ENCODE measurements at regions not wholly inside any gene's neighbourhood (a gene's known extent, or its start where the extent isn't known, plus 50 kb on each side); places are given as distances from the start of the nearest gene placed in this dataset.
"Not testable (repeated sequence)": the region's sequence is repeated elsewhere in the genome, so short reads cannot be mapped to it uniquely, and the experiment has no call there.

DNA sequence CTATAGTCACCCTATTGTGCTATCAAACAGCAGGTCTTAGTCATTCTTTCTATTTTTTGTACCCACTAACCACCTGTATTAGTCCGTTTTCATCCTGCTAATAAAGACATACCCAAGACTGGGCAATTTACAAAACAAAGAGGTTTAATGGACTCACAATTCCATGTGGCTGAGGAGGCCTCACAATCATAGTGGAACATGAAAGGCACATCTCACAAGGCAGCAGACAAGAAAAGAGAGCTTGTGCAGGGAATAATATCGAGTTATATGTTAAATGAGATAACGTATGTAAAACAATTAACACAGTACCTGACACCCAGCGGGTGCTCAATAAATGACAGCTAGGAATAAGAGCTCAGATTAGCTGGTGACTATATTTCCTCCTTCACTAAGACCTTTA is 88.1 kb upstream of the WDR44 start:
- DNase-seq (ENCODE audit: low read depth, low spot score): no peak

DNA sequence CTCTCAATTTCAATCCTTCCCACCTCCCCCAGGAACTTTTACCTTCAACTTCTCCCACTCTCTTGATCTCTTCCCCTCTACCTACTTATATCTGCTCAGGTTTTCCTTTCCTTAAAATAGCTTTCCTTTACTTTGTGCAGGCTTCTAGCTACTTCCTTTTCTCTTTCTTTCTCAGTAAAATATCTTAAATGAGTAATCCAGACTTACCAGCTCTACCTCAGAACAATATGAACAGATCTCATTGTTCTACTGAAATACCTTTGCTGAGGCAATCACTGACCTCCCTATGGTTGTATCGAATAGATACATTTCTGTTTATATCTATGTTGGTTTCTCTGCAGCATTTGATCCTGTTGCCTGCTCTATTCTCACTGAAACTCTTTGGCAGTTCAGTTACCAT is 86.7 kb upstream of the WDR44 start:
- DNase-seq (ENCODE audit: low read depth, low spot score): no peak

DNA sequence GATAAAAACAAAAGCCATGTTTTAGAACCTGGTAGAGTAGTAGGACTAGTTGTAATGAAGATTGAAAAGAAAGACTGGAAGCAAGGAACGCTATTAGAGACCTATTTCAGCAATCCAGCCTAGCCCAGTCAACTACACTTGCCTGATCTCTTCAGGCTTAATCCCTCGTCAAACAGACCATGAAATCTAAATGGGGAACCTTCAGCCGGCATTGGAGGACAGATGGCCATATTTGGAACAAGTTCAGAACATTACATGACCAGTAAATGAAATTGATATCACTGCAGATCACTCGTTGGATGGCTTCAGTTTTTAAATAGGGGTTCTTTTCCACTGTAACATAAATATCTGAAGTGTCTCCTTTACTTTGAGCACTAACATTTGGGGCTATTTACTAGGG is 84.8 kb upstream of the WDR44 start:
- DNase-seq (ENCODE audit: low read depth, low spot score): no peak

DNA sequence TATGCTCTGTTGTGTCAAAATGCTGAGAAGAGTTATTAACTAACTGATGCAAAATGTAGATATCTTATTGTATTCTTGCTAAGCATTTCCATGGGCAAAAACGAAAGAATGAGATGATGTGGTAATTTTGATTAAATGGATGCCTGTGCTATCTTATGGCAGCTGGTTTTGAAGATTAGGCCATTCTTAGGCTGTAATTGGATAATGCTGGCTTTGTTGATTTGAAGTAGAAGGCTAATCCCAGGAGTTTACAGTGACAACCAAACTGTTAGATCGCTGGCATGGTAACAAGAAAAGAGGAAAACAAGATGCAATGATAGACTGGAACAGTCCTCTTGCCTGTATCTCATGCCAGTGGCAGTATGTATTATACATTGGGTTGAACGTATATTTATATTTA is 74.1 kb upstream of the WDR44 start:
- DNase-seq (ENCODE audit: low read depth, low spot score): no peak

DNA sequence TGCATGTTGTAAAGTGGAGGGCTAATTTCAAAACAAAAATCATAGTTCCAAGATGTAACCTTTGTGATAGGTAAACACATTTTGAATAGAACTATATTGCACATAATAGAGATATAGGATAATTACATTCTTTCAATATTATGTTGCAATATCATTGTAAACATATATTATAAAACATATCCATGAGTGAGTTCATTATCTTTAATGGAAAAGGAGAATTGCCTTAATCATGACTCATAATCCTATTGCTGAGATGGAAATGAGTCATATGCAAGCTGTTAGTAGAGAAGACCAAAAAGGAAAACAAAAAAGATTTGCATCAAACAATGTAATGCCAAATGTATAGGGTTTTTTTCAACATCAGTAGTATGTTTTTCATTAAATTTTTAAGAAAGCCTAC is 73.7 kb upstream of the WDR44 start:
- no peak for DNase-seq (ENCODE audit: low read depth, low spot score)

DNA sequence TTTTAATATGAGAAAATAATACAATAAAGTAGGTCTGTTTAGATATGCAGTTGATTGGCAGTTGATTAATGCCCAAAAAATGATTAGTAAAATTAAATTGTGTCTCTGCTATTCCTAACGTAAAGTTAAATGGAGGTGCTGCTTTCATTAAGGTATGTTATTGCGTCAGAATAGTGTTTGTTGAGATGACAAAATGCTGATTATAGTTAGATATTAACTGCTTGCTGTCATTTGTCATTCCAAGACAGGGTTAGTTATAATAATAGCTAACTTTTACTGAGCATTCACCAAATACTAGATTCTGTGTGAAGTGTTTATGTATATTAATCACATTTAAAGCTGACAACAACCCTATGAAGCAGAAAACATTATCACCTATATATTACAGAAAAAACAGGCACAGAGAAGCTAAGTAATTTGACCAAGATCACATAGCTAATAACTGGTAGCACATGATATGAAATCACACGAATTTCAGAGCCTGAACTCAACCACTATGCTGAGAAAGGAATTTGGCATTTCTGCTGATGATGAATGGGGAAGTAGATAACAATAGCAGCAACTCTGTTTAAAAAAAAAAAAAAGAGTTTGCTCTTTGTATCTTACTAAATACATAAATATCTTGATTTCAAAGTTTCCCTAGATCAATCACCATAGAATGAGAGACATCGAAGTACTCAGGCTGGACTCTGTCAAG is 59.7 kb upstream of the WDR44 start:
- no peak for DNase-seq (ENCODE audit: low read depth, low spot score)

DNA sequence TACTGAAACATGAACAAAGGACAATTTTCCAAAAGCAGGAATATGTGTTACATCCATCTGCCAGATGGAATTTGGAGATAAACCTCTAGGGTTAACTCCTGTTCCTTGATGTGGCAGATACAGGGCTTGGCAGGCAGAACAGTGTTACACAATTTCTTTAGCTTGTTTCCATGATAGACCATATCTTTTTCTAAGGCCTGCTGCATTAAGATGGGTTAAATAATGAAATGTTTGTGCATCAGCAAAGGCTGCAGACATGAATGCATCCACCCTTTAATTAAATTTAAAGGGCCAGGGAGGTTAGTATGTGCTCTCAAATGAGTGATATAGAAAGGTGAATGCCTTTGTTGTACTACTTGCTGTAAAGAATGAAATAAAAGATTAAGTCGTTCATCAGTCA is 50.1 kb upstream of the WDR44 start:
- DNase-seq (ENCODE audit: low read depth, low spot score): not testable (repeated sequence)

All from activated CD4-positive, CD25-positive, alpha-beta regulatory T cell treated with anti-CD3 and anti-CD28 coated beads, Interleukin-2, amount 50 U/mL, for 16 hours (primary cell).